IPS-18c (cell line): ENCODE measurements at regions not wholly inside any gene's neighbourhood (a gene's known extent, or its start where the extent isn't known, plus 50 kb on each side); places are given as distances from the start of the nearest gene placed in this dataset.
"Not testable (repeated sequence)": the region's sequence is repeated elsewhere in the genome, so short reads cannot be mapped to it uniquely, and the experiment has no call there.

Source experiments
- H3K4me3 ChIP-seq: 2 replicates; pipeline ENCODE4 v1.7.0; 2013; ENCODE audit warnings: low read depth, mild to moderate bottlenecking, low read length, moderate library complexity; ENCODE audit not compliant: insufficient read depth
- H3K9me3 ChIP-seq: one replicate; pipeline ENCODE4 v1.6.1; 2013; ENCODE audit warnings: mild to moderate bottlenecking, low read length, moderate library complexity; ENCODE audit not compliant: control insufficient read depth, insufficient read depth

- no peak overlapping the region for H3K4me3 ChIP-seq
These were observed 346.9 kb upstream of the PRKCQ start for GRCh38 chr10:6926971-6927370.

GRCh38 chr10:6925146-6925545 lies 345.1 kb upstream of the PRKCQ start:
- Histone ChIP-seq H3K9me3 (no peaks in the 10 kb centered on the region), H3K4me3 (no peak overlapping the region)

More at GRCh38 chr10:6926971-6927370, 346.9 kb upstream of the PRKCQ start:
- H3K9me3 ChIP-seq: no peaks in the 10 kb centered on the region

DNA sequence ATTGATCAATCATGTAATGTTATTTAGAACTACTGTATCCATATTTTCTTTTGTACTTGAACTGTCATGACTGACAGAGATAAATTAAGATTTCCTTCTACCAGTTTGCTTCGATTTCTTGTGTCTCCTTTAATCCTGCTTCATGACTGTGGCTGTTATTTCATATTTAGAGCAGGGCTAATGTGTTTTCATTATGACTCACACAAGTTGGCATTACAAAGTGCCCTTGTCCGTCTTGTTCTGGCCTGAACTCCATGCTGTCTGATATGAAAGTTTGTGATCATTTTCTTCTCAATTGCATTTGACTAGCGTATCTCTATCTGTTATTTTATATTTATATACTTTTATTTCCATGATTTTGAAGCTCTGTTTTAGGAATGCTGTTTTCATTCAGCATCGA lies 344.1 kb upstream of the PRKCQ start:
- no peaks in the 10 kb centered on the region for H3K9me3 ChIP-seq
- H3K4me3 ChIP-seq: no peak overlapping the region

DNA sequence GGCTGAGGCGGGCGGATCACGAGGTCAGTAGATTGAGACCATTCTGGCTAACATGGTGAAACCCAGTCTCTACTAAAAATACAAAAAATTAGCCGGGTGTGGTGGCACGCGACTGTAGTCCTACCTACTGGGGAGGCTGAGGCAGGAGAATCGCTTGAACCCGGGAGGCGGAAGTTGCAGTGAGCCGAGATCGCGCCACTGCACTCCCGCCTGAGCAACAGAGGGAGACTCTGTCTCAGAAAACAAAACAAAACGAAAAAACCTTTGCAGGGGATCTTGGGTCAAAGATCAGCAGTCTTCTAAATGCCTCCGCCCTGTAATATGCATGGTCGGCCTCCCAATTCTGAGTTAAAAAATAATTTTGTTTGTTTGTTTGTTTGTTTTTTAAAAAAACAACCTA lies 340.9 kb upstream of the PRKCQ start:
- H3K9me3 ChIP-seq, H3K4me3 ChIP-seq: not testable (repeated sequence)

DNA sequence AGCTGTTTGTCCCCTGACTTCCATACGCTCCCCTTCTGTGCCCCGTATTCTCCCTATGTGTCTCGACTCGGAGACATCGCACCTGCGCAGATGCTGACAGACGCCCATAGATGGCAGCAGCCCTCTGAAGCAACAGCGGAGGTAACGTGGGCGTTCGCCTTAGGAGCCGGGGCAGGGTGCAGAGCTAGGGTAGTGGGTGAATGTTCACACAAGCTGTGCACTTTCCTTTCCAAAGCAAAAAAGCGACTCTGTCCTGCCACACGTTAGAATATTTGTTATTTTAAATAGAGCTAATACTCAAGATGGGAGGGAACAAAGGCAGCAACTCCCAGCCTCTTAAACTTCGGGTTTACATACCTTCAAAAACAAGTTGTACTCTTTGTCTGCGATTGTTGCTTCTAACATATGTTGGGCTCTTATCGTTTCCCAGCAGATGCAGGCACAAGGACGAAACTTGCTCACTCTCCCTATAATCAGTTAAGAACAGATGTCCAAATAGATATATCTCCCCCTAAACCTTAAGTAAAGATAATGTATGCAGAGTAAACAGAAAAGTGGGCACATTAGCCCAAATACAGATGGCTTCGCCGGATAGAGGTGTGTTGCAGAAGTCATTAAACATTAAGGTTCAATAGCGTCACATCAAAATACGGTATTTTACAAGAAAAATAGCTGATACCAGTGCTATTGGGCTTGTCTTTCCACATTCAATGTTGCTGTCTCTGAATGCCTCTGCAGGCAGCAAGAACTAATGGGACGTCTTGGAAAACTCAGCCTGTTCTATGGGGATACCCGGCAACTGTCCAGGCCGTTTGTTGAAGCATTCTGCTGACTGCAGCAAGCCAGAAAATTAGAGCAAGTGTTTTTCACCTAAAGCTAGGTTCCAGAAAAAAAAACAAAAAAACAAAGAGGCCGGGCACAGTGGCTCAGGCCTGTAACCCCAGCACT lies 340.3 kb upstream of the PRKCQ start:
- no peak overlapping the region for H3K4me3 ChIP-seq
- no peaks in the 10 kb centered on the region for H3K9me3 ChIP-seq

DNA sequence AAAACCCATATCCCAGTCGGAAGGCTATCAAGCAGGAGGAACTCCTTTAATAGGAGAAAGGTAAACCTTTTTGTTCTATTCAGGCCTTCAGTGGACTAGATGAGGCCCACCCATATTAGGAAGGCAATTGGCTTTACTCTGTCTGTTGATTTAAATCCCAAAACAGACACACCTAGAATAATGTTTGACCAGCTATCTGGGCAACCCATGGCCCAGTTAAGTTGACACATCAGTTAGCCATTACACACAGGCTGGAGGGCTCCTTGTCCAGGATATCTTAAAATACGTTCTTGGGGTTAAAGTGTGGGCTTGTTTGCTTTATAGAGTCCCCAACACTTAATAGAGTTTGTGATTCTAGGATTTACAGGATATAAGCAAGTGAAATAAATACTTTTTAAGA lies 339.0 kb upstream of the PRKCQ start:
- Histone ChIP-seq H3K4me3 (no peak overlapping the region), H3K9me3 (no peaks in the 10 kb centered on the region)

DNA sequence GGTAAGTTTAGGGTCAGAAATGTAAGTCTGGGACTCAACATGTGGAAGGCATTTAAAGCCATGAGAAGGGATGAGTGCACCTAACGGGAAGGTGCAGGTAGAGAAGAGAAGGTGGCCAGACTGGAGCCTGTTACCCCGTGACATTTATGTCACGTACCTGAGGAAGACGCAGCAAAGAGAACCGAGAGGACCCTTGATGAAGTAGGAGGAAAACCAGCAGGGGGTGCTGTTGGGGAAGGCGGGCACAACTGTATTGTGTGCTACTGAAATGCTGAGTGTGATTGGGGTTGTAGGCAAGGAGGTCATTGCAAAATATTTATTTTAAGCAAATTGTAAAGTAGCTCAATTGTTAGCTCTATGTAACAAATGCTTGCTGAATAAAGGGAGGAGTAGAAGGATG lies 338.2 kb upstream of the PRKCQ start:
- H3K9me3 ChIP-seq: no peaks in the 10 kb centered on the region
- no peak overlapping the region for H3K4me3 ChIP-seq

- Histone ChIP-seq H3K9me3 (no peaks in the 10 kb centered on the region), H3K4me3 (no peak overlapping the region)
These were observed 337.0 kb upstream of the PRKCQ start for GRCh38 chr10:6917125-6917524.

DNA sequence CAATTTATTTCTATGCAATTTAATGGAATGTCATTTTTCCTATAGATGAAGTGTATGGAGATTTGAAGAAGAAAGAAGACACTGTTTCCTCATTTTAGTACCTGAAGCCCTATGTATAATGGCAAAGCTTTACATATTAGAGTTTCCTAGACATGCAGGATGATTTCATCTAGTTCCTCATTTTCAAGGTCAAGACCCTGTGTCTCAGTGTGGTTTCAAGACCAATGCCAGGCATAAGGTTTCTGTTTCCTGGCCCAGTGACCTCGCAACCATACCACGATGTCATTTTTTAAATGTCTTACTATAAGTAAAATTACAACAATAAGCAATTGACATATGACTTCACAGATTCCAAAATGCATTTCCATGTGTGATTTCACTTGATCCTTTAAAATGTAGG lies 336.5 kb upstream of the PRKCQ start:
- H3K4me3 ChIP-seq: no peak overlapping the region
- no peaks in the 10 kb centered on the region for H3K9me3 ChIP-seq

DNA sequence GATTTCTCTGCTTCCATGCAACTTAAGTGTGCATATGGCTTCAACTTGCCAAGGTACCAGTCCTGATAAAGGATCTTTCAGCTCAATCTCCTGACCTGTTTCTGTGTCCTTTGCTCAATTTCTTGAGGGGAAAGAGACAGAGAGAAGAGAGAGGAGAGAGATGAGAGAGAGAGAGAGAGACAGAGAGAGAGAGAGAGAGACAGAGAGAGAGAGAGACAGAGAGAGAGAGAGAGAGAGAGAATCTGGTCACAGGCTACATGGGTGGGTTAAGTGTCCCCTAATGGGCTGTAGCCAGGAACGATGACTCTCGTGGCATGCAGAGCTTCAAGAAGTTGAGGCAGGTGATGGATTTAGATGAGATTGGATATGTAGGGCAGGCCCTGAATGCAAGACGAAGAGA lies 335.2 kb upstream of the PRKCQ start:
- Histone ChIP-seq H3K4me3 (no peak overlapping the region), H3K9me3 (no peaks in the 10 kb centered on the region)

DNA sequence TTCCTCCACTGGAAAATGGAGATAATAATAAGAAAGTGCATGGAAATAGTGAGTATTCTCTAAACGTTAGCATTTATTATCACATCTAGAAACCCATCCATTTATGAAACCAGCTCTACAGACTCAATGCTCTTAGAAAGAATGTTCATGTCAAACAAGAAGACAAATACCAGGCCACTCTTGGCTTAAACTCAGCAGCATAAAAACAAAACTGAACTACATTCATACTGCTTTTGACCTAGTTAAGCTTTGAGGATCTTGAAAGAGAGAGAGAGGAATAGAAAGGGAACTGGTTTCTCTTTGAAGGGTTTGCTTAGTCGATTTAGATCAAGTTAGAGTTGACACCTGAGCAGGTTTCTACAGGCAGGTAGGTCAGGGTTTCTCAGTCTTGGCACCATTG lies 332.9 kb upstream of the PRKCQ start:
- H3K9me3 ChIP-seq: no peaks in the 10 kb centered on the region

DNA sequence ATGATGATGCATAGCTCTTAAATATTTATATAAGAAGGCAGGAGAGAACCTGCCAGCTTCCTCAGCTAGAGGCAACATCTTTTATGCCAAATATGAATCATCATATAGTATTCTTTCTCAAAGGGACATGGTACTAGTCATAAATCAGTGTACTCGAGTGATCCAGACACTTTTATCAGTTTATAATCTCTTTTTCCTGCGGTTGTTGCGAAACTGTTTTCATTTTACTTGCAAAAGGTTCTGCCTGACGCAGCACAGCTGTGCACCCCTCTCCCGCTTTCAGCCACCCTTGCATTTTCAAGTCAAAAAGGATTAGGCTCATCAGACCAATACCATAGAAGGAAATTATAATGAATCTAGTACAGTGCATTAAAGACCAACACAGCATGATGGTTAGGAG lies 332.3 kb upstream of the PRKCQ start:
- Histone ChIP-seq H3K9me3 (no peaks in the 10 kb centered on the region), H3K4me3 (no peak overlapping the region)

More for the DNA sequence above, 332.9 kb upstream of the PRKCQ start:
- no peak overlapping the region for H3K4me3 ChIP-seq

GRCh38 chr10:6912021-6912420 lies 331.9 kb upstream of the PRKCQ start:
- no peaks in the 10 kb centered on the region for H3K9me3 ChIP-seq
- no peak overlapping the region for H3K4me3 ChIP-seq

DNA sequence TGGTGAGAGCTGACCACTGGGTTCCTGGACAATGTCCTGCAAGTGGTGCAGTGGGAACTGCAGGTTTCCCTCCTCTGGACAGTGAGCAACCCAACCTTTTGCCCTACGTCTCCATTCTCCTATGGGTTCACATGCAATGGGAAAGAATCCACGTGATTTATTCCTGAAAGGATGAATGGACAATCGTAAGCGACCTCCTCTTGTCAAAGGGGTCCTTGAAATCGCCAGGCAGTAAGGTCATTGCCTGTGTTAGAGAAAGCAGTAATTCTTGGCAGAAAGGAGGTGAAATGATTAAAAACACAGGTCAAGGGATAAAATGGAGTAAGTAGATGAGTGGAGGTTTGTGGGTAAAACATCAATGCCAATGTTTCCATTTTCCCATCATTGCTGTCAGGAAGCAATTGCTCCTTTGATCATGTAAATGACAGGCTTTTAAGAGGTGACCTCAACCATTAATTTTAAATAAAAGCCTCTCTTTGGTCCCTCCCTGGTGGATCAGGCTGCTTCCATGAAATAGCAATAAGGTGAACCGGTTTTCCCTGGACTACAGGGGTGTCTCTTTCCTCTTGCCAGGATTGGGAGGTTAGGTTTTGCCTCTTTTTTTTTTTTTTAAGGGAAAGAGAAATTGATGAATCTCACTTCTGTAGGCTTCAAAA lies 330.0 kb upstream of the PRKCQ start:
- Histone ChIP-seq H3K4me3 (no peak overlapping the region), H3K9me3 (no peaks in the 10 kb centered on the region)

GRCh38 chr10:6907877-6908530 lies 327.9 kb upstream of the PRKCQ start:
- H3K9me3 ChIP-seq: no peaks in the 10 kb centered on the region
- no peak overlapping the region for H3K4me3 ChIP-seq

- H3K9me3 ChIP-seq: no peaks in the 10 kb centered on the region
- no peak overlapping the region for H3K4me3 ChIP-seq
These were observed 314.3 kb upstream of the PRKCQ start for GRCh38 chr10:6894405-6894804.

DNA sequence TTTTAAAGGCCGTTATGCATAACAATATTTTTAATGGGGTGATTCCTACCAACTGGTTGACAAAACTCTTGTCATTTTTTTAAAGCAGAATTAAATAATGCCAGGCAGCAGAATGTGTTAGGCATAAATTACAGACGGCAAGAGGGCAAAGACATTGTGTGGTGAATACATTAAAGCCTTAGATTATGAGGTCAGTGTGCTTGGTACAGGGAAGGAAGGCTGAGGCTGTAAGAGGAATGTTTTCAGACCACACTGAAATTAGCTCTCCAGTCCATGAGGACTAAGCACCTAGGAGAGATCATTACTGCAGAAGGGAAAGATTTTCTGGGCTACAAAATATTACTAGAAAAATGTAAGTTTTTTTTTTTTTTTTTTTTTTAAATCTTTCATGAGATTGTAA lies 312.8 kb upstream of the PRKCQ start:
- no peak overlapping the region for H3K4me3 ChIP-seq
- no peaks in the 10 kb centered on the region for H3K9me3 ChIP-seq

GRCh38 chr10:6891924-6892323 lies 311.8 kb upstream of the PRKCQ start:
- no peak overlapping the region for H3K4me3 ChIP-seq
- H3K9me3 ChIP-seq: no peaks in the 10 kb centered on the region
